RWPE2 (cell line): ENCODE measurements at regions not wholly inside any gene's neighbourhood (a gene's known extent, or its start where the extent isn't known, plus 50 kb on each side); places are given as distances from the start of the nearest gene placed in this dataset.

Experiments
- ATAC-seq: fragments of 200-7000 bp; cut with Tn5 transposase; 3 replicates; pipeline ENCODE4 v1.9.1; 2021; ENCODE audit warnings: low read depth
- DNase-seq: peaks from one replicate; pipeline ENCODE4 v3.0.0-alpha.2; 2020; ENCODE audit warnings: low spot score
- H3K27ac ChIP-seq: fragments of 450-650 bp; 2 replicates; pipeline ENCODE4 v1.5.1; 2017; ENCODE audit warnings: mild to moderate bottlenecking; ENCODE audit not compliant: poor library complexity, severe bottlenecking
- H3K27me3 ChIP-seq: fragments of 250-450 bp; sonication (Bioruptor Pico); 2 replicates; pipeline ENCODE4 v1.5.1; 2021; ENCODE audit warnings: mild to moderate bottlenecking, moderate library complexity; ENCODE audit not compliant: insufficient read depth, poor library complexity, severe bottlenecking
- H3K36me3 ChIP-seq: fragments of 250-450 bp; sonication (Bioruptor Pico); 2 replicates; pipeline ENCODE4 v1.5.1; 2020; ENCODE audit warnings: low read depth, mild to moderate bottlenecking, moderate library complexity
- H3K4me1 ChIP-seq: fragments of 250-450 bp; sonication (Bioruptor Pico); 2 replicates; pipeline ENCODE4 v1.5.1; 2021; ENCODE audit warnings: mild to moderate bottlenecking, moderate library complexity; ENCODE audit not compliant: insufficient read depth, poor library complexity, severe bottlenecking
- H3K4me3 ChIP-seq: fragments of 250-450 bp; sonication (Bioruptor Pico); 2 replicates; pipeline ENCODE4 v1.5.1; 2021; ENCODE audit warnings: mild to moderate bottlenecking, moderate library complexity; ENCODE audit not compliant: severe bottlenecking
- H3K9me3 ChIP-seq: fragments of 250-450 bp; sonication (Bioruptor Pico); 2 replicates; pipeline ENCODE4 v1.5.1; 2021; ENCODE audit warnings: mild to moderate bottlenecking, moderate library complexity; ENCODE audit not compliant: severe bottlenecking
- CTCF ChIP-seq: fragments of 450-650 bp; IDR thresholded peaks from one replicate; pipeline ENCODE4 v1.5.1; 2017; ENCODE audit warnings: mild to moderate bottlenecking, moderate library complexity; ENCODE audit not compliant: poor library complexity, severe bottlenecking

DNA sequence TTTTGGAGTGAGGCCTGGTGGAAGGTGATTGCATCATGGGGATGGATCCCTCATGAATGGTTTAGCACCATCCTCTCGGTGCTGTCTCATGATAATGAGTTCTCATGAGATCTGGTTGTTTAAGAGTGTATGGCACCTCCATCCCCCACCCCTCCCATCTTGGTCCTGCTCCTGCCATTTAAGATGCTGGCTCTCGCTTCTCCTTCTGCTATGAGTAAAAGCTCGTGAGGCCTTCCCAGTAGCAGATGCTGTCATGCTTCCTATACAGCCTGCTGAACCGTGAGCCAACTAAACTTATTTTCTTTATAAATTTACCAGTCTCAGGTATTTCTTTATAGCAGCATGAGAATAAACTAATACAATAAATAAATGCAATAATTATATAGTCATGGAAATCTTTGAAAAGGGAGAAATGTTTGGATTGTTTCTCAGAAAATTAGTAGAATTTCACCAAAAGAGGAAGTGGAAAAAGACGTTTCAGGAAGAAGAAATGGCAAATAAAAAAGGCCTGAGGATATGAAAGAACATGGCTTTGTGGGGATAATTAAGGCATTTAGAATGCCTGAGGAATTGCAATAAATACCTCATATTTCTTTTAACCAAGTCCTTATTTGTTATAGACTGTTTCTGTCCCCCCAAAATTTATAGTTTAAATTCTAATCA is 451.2 kb upstream of the ADGRL4 start:
- no peak for DNase-seq

DNA sequence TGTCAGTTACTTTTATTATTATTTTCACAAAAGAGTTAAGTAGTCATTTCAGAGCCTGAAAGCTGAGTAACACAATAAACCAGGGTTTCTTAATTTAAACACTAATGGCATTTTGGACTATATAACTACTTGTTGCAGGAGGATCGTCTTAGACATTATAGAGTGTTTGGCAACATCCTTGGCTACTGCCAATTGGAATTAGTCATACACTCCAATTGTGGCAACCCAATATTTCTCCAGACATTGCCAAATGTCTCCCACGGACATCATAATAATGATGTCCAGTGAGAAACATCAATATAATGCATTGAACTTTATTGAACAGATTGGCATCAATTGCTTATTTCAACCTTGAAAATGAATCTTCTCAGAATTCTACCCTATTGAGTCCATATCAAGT is 441.9 kb upstream of the ADGRL4 start:
- no peaks in the 10 kb centered on the region for H3K9me3 ChIP-seq
- DNase-seq: no peak
- no peak for ATAC-seq
- no peak for TF ChIP-seq CTCF
- no peak overlapping the region for H3K27ac ChIP-seq
- H3K27me3 ChIP-seq: no peaks in the 10 kb centered on the region
- no peaks in the 10 kb centered on the region for H3K4me1 ChIP-seq
- H3K36me3 ChIP-seq: no peaks in the 10 kb centered on the region
- H3K4me3 ChIP-seq: no peak overlapping the region

More for the DNA sequence above, 451.2 kb upstream of the ADGRL4 start:
- Histone ChIP-seq H3K9me3 (no peaks in the 10 kb centered on the region), H3K27ac (no peak overlapping the region), H3K36me3 (no peaks in the 10 kb centered on the region), H3K4me3 (no peak overlapping the region), H3K27me3 (no peaks in the 10 kb centered on the region), H3K4me1 (no peaks in the 10 kb centered on the region)
- no peak for ATAC-seq
- TF ChIP-seq CTCF: no peak

GRCh38 chr1:79441238-79441637 is 434.7 kb upstream of the ADGRL4 start:
- no peaks in the 10 kb centered on the region for H3K9me3 ChIP-seq
- DNase-seq (no peak), ATAC-seq (no peak)
- H3K4me3 ChIP-seq: no peak overlapping the region
- no peaks in the 10 kb centered on the region for H3K4me1 ChIP-seq
- no peaks in the 10 kb centered on the region for H3K36me3 ChIP-seq
- no peaks in the 10 kb centered on the region for H3K27me3 ChIP-seq
- TF ChIP-seq CTCF: no peak
- H3K27ac ChIP-seq: no peak overlapping the region

- DNase-seq (no peak), ATAC-seq (no peak)
- no peak for TF ChIP-seq CTCF
- H3K27me3 ChIP-seq: no peaks in the 10 kb centered on the region
- no peaks in the 10 kb centered on the region for H3K9me3 ChIP-seq
- no peaks in the 10 kb centered on the region for H3K4me1 ChIP-seq
- no peaks in the 10 kb centered on the region for H3K36me3 ChIP-seq
- H3K4me3 ChIP-seq: no peak overlapping the region
- no peak overlapping the region for H3K27ac ChIP-seq
Measured at GRCh38 chr1:79437540-79437939, 431.0 kb upstream of the ADGRL4 start.

DNA sequence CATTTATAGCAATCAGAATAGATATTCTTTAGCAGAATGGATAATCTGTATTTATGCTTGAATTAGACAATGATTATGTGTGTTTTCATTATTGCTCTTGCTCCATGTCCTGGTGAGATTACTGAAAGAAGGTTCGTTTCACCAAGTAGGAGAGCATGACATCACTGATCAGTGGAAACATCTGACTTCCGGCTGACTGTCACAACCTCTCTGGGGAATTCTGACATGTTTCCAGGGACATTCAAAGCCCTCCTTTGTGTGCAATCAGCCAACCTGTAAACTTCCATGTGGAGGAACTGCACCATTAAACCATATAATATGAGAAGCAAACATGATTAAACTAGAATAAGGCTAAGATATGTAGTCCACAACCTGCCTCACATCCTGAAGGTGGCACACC is 424.8 kb upstream of the ADGRL4 start:
- Histone ChIP-seq H3K36me3 (no peaks in the 10 kb centered on the region), H3K4me1 (no peaks in the 10 kb centered on the region), H3K9me3 (no peaks in the 10 kb centered on the region), H3K4me3 (no peak overlapping the region), H3K27ac (no peak overlapping the region), H3K27me3 (no peaks in the 10 kb centered on the region)
- TF ChIP-seq CTCF: no peak
- DNase-seq (no peak), ATAC-seq (no peak)
